Spleen (tissue), 11 donors: ENCODE measurements at regions not wholly inside any gene's neighbourhood (a gene's known extent, or its start where the extent isn't known, plus 50 kb on each side); places are given as distances from the start of the nearest gene placed in this dataset.

Source experiments
- DNase-seq: peaks from one replicate; pipeline ENCODE4 v3.0.0-alpha.2; 2020
- H3K27ac ChIP-seq, 8 donors: fragments of 200-600 bp; sonication (generic) in 7 of 8; 1 replicate in 4 of 8; 2 replicates in 4 of 8; pipeline versions ENCODE4 v1.5.0 to v1.8.0; 2016 to 2021; ENCODE audit warnings: inconsistent platforms in 4 of 8, mild to moderate bottlenecking in 4 of 8, moderate library complexity in 1 of 8
- H3K27me3 ChIP-seq, 7 donors: fragments of 200-600 bp; sonication (generic) in 6 of 7; replicated peaks in 1 of 7; 1 replicate in 4 of 7; 2 replicates in 3 of 7; pipeline versions ENCODE4 v1.5.0 to v1.8.0; 2016 to 2021; ENCODE audit warnings: inconsistent platforms in 3 of 7, mild to moderate bottlenecking in 1 of 7
- H3K36me3 ChIP-seq, 6 donors: fragments of 200-600 bp; sonication (generic) in 5 of 6; 1 replicate in 4 of 6; 2 replicates in 2 of 6; pipeline versions ENCODE4 v1.5.0 to v1.8.0; 2016 to 2021; ENCODE audit warnings: inconsistent platforms in 2 of 6
- H3K4me1 ChIP-seq, 6 donors: fragments of 200-600 bp; sonication (generic) in 5 of 6; 1 replicate in 3 of 6; 2 replicates in 3 of 6; pipeline versions ENCODE4 v1.5.0 to v1.8.0; 2016 to 2021; ENCODE audit warnings: inconsistent platforms in 3 of 6
- H3K4me3 ChIP-seq, 8 donors: fragments of 200-600 bp; sonication (generic) in 7 of 8; 1 replicate in 4 of 8; 2 replicates in 4 of 8; pipeline versions ENCODE4 v1.5.0 to v1.8.0; 2016 to 2021; ENCODE audit warnings: inconsistent platforms in 4 of 8, mild to moderate bottlenecking in 4 of 8, moderate library complexity in 2 of 8
- H3K9me3 ChIP-seq, 8 donors: fragments of 200-600 bp; sonication (generic) in 7 of 8; 1 replicate in 4 of 8; 2 replicates in 4 of 8; pipeline versions ENCODE4 v1.5.0 to v1.8.0; 2016 to 2021; ENCODE audit warnings: inconsistent platforms in 4 of 8
- POLR2A ChIP-seq, 3 donors: fragments of 450-650 bp; IDR thresholded peaks; one replicate each; pipeline ENCODE4 v1.5.1; 2017; ENCODE audit warnings: antibody characterized with exemption in 3 of 3, mild to moderate bottlenecking in 1 of 3
- POLR2AphosphoS5 ChIP-seq, 3 donors: sonication (generic); formaldehyde crosslinking; IDR thresholded peaks; one replicate each; pipeline ENCODE4 v1.5.1; 2017; ENCODE audit warnings: antibody characterized with exemption in 3 of 3
- WGBS, 5 donors: extraction: QIAGEN DNeasy Blood & Tissue Kit in 3 of 5; methylation state at CpG; one replicate each; pipeline versions ENCODE4 v1.1.5 to v1.1.7; 2013 to 2018; 5-methylcytosine and 5-hydroxymethylcytosine counted together
- intact Hi-C: fragments of 100-400 bp; cut with DNase I; formaldehyde crosslinking; loops from one replicate; pipeline ENCODE4 v1.15.0; 2023; ENCODE audit warnings: low total_unique reads
- TF ChIP-seq, protein P1 (sequence below), 11 experiments: fragments of 200-600 bp in 7 of 11; fragments of 450-650 bp in 4 of 11; sonication (generic) in 4 of 11; IDR thresholded peaks in 8 of 11; conservative IDR thresholded peaks in 3 of 11; 1 replicate in 7 of 11; 2 replicates in 4 of 11; pipeline versions ENCODE4 v1.4.0 to v1.8.0; 2016 to 2021; ENCODE audit warnings: antibody characterized with exemption in 11 of 11, inconsistent platforms in 4 of 11, mild to moderate bottlenecking in 1 of 11
- donor health status: healthy with polysubstance abuse.
- donor health status: DM: no; HTN: no; CAD: no; lungs with moderate emphysema.
- donor health status: DM: no; HTN: no; CAD: no.
- donor health status: Bipolar disorder and iron deficiency.
- donor health status: healthy.
- donor health status: DM: no; HTN: no; CAD: no.
- donor health status: DM: yes; HTN: yes; CAD: no.

DNA sequence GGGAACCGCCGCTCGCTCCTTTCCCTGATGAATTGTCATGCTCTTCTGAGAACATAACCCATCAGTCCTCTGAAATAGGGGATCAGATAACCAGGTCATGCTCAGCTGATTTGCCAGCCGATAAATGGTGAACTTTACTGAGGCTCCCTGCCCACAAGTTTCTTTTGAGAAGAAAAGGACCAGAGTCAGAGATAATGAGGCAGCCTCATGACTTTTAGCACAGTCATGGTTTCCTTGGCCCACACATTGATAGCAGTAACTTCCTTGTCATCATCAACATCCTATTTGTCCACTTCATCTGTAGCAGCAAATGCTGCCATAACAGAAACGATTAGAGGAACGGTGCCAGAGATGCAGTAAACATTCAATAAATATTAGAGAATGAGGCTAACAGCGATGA is 509.0 kb downstream of the GATA3 start:
- H3K4me3 ChIP-seq = no peak overlapping the region
- no peak for TF ChIP-seq POLR2AphosphoS5 (IDR thresholded peaks at IDR 0.05)
- no peak for TF ChIP-seq POLR2A (IDR thresholded peaks at IDR 0.05)
- TF ChIP-seq, protein P1, sequence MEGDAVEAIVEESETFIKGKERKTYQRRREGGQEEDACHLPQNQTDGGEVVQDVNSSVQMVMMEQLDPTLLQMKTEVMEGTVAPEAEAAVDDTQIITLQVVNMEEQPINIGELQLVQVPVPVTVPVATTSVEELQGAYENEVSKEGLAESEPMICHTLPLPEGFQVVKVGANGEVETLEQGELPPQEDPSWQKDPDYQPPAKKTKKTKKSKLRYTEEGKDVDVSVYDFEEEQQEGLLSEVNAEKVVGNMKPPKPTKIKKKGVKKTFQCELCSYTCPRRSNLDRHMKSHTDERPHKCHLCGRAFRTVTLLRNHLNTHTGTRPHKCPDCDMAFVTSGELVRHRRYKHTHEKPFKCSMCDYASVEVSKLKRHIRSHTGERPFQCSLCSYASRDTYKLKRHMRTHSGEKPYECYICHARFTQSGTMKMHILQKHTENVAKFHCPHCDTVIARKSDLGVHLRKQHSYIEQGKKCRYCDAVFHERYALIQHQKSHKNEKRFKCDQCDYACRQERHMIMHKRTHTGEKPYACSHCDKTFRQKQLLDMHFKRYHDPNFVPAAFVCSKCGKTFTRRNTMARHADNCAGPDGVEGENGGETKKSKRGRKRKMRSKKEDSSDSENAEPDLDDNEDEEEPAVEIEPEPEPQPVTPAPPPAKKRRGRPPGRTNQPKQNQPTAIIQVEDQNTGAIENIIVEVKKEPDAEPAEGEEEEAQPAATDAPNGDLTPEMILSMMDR (IDR thresholded peaks at IDR 0.05 in 8 of 11, conservative IDR thresholded peaks at IDR 0.05 in 3 of 11) = no peak

DNA sequence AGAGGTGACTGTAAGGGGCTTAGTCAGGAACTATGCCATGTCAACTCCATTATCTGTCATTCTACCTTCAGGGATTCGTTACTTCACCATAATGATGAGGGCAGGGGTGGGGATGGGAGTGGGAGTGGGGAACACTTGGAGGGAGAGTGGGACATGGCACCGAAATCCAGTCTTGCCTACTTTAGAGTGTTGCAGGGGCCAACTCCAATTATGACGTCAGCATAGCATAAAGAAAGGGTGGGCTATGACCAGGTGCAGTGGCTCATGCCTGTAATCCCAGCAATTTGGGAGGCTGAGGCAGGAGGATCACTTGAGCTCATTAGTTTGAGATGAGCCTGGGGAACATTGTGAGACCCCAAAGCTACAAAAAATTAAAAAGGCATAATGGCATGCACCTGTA is 512.2 kb downstream of the GATA3 start:
- intact Hi-C loops = no loop called here
- H3K27me3 ChIP-seq = no peaks in the 10 kb centered on the region
- TF ChIP-seq, protein P1 (IDR thresholded peaks at IDR 0.05 in 8 of 11, conservative IDR thresholded peaks at IDR 0.05 in 3 of 11) = no peak
- no peak for TF ChIP-seq POLR2A (IDR thresholded peaks at IDR 0.05)
- TF ChIP-seq POLR2AphosphoS5 (IDR thresholded peaks at IDR 0.05) = no peak
- no peak overlapping the region for H3K4me3 ChIP-seq
- 80 to 88% (median 85%) methylated on average over 3 of the region's 3 CpGs for WGBS, 5 donors
- no peaks in the 10 kb centered on the region for H3K9me3 ChIP-seq
- H3K36me3 ChIP-seq = no peaks in the 10 kb centered on the region
- DNase-seq = no peak
- H3K4me1 ChIP-seq = no peaks in the 10 kb centered on the region
- no peak overlapping the region for H3K27ac ChIP-seq

More for the DNA sequence above, 509.0 kb downstream of the GATA3 start:
- H3K4me1 ChIP-seq = no peaks in the 10 kb centered on the region
- no peak overlapping the region for H3K27ac ChIP-seq
- 88 to 98% (median 92%) methylated on average over 7 of the region's 7 CpGs for WGBS, 5 donors
- no peaks in the 10 kb centered on the region for H3K27me3 ChIP-seq
- H3K36me3 ChIP-seq = no peaks in the 10 kb centered on the region
- intact Hi-C loops = no loop called here
- H3K9me3 ChIP-seq = no peaks in the 10 kb centered on the region
- no peak for DNase-seq

DNA sequence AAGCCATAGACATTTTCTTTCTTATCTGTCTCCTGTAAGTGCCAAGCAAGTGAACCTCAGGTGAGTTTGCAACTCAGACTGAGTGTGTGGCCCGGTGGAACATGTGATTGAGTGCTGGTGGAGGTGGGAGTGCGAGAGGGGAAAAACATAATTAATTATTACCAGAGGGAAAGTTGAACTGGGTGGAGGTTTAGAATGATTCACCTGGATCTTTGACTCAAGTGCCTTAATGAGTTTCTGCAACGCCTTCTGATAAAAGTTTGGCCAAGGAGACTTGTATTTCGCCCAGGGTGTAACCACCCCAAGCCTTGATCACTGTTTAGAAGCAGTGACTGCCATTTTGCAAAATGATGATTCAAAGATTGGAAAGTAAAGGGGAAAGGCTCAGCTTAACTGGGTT is 513.9 kb downstream of the GATA3 start:
- TF ChIP-seq POLR2AphosphoS5 (IDR thresholded peaks at IDR 0.05) (no peak), POLR2A (IDR thresholded peaks at IDR 0.05) (no peak)
- TF ChIP-seq, protein P1 (IDR thresholded peaks at IDR 0.05 in 8 of 11, conservative IDR thresholded peaks at IDR 0.05 in 3 of 11) = no peak
- no peak overlapping the region for H3K4me3 ChIP-seq
- 79 to 91% (median 86%) methylated on average over 3 to 4 of the region's 4 CpGs for WGBS, 5 donors
- peaks cover 0 to 7% (median 0%) of the 10 kb centered on the region in 7 donors for H3K27me3 ChIP-seq
- no peaks in the 10 kb centered on the region for H3K36me3 ChIP-seq
- H3K27ac ChIP-seq = no peak overlapping the region
- no peaks in the 10 kb centered on the region for H3K4me1 ChIP-seq
- intact Hi-C loops = no loop called here
- no peaks in the 10 kb centered on the region for H3K9me3 ChIP-seq
- no peak for DNase-seq

DNA sequence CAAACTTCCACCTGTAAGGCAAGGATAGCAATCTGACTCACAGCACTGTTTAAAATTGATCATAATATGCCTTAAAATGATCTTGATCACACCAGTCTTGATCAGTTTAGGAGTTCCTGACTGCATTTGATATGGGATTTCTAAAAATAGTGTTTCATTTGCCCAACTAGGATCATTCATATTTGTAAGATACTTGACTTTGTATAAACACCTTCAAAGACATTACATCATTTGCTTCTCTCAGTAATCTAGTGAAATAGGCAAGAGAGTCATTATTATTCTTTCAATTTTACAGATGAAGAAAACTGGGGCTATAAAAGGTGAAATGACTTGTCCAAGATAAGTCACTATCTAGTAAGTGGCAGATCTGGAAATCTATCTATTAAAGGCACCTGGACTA is 521.1 kb downstream of the GATA3 start:
- H3K27ac ChIP-seq = no peak overlapping the region
- no peak overlapping the region for H3K4me3 ChIP-seq
- H3K4me1 ChIP-seq = no peaks in the 10 kb centered on the region
- intact Hi-C loops = no loop called here
- DNase-seq = no peak
- TF ChIP-seq, protein P1 (IDR thresholded peaks at IDR 0.05 in 8 of 11, conservative IDR thresholded peaks at IDR 0.05 in 3 of 11) = no peak
- TF ChIP-seq POLR2A (IDR thresholded peaks at IDR 0.05) = no peak
- no peak for TF ChIP-seq POLR2AphosphoS5 (IDR thresholded peaks at IDR 0.05)
- no peaks in the 10 kb centered on the region for H3K9me3 ChIP-seq
- no peaks in the 10 kb centered on the region for H3K36me3 ChIP-seq
- H3K27me3 ChIP-seq = peaks cover 0 to 14% (median 0%) of the 10 kb centered on the region in 7 donors
